ENCODE measurements at regions not wholly inside any gene's neighbourhood (a gene's known extent, or its start where the extent isn't known, plus 50 kb on each side); places are given as distances from the start of the nearest gene placed in this dataset.

GRCh38 chr9:116070256-116070914, 83.2 kb upstream of the PAPPA start:
- no peaks in the 10 kb centered on the region for H3K36me3 Mint-ChIP-seq (ENCODE audit: insufficient read depth)

GRCh38 chr9:116072046-116072445, 81.5 kb upstream of the PAPPA start:
- no peaks in the 10 kb centered on the region for H3K36me3 Mint-ChIP-seq (ENCODE audit: insufficient read depth)
- H3K4me1 Mint-ChIP-seq (ENCODE audit: low read depth) = no peaks in the 10 kb centered on the region
- no peaks in the 10 kb centered on the region for H3K27me3 Mint-ChIP-seq
- no peak for TF ChIP-seq CTCF (IDR thresholded peaks at IDR 0.05; ENCODE audit: unreplicated experiment)
- H3K9me3 Mint-ChIP-seq (ENCODE audit: low read depth) = no peaks in the 10 kb centered on the region
- H3K4me3 Mint-ChIP-seq (ENCODE audit: low read depth) = no peak overlapping the region
- no peak for DNase-seq (ENCODE audit: low spot score, unreplicated experiment)
- no peak overlapping the region for H3K27ac Mint-ChIP-seq

More at GRCh38 chr9:116070256-116070914, 83.2 kb upstream of the PAPPA start:
- Mint-ChIP-seq H3K9me3 (ENCODE audit: low read depth) (no peaks in the 10 kb centered on the region), H3K27ac (no peak overlapping the region), H3K4me1 (ENCODE audit: low read depth) (no peaks in the 10 kb centered on the region), H3K4me3 (ENCODE audit: low read depth) (no peak overlapping the region), H3K27me3 (no peaks in the 10 kb centered on the region)
- DNase-seq (ENCODE audit: low spot score, unreplicated experiment) = no peak
- TF ChIP-seq CTCF (IDR thresholded peaks at IDR 0.05; ENCODE audit: unreplicated experiment) = no peak

GRCh38 chr9:116073826-116074225, 79.8 kb upstream of the PAPPA start:
- no peaks in the 10 kb centered on the region for H3K4me1 Mint-ChIP-seq (ENCODE audit: low read depth)
- TF ChIP-seq CTCF (IDR thresholded peaks at IDR 0.05; ENCODE audit: unreplicated experiment) = no peak
- no peaks in the 10 kb centered on the region for H3K27me3 Mint-ChIP-seq
- DNase-seq (ENCODE audit: low spot score, unreplicated experiment) = no peak
- no peak overlapping the region for H3K27ac Mint-ChIP-seq
- H3K36me3 Mint-ChIP-seq (ENCODE audit: insufficient read depth) = no peaks in the 10 kb centered on the region
- no peak overlapping the region for H3K4me3 Mint-ChIP-seq (ENCODE audit: low read depth)
- no peaks in the 10 kb centered on the region for H3K9me3 Mint-ChIP-seq (ENCODE audit: low read depth)

GRCh38 chr9:116074658-116075057, 78.9 kb upstream of the PAPPA start:
- H3K36me3 Mint-ChIP-seq (ENCODE audit: insufficient read depth) = no peaks in the 10 kb centered on the region
- no peaks in the 10 kb centered on the region for H3K4me1 Mint-ChIP-seq (ENCODE audit: low read depth)
- H3K27me3 Mint-ChIP-seq = no peaks in the 10 kb centered on the region
- no peak for DNase-seq (ENCODE audit: low spot score, unreplicated experiment)
- H3K9me3 Mint-ChIP-seq (ENCODE audit: low read depth) = no peaks in the 10 kb centered on the region
- H3K27ac Mint-ChIP-seq = no peak overlapping the region
- no peak overlapping the region for H3K4me3 Mint-ChIP-seq (ENCODE audit: low read depth)
- TF ChIP-seq CTCF (IDR thresholded peaks at IDR 0.05; ENCODE audit: unreplicated experiment) = no peak

- Mint-ChIP-seq H3K4me1 (ENCODE audit: low read depth) (no peaks in the 10 kb centered on the region), H3K9me3 (ENCODE audit: low read depth) (no peaks in the 10 kb centered on the region), H3K27me3 (no peaks in the 10 kb centered on the region), H3K27ac (no peak overlapping the region), H3K36me3 (ENCODE audit: insufficient read depth) (no peaks in the 10 kb centered on the region), H3K4me3 (ENCODE audit: low read depth) (no peak overlapping the region)
- DNase-seq (ENCODE audit: low spot score, unreplicated experiment) = no peak
- TF ChIP-seq CTCF (IDR thresholded peaks at IDR 0.05; ENCODE audit: unreplicated experiment) = no peak
Measured at GRCh38 chr9:116075191-116075590, 78.4 kb upstream of the PAPPA start.
